PFSK-1 (cell line): ENCODE measurements at regions not wholly inside any gene's neighbourhood (a gene's known extent, or its start where the extent isn't known, plus 50 kb on each side); places are given as distances from the start of the nearest gene placed in this dataset.

Experiments
- REST ChIP-seq, 2 experiments: IDR thresholded peaks; 2 replicates each; pipeline versions ENCODE4 v1.6.1 to v1.8.0; 2011 to 2012; ENCODE audit warnings: low read depth in 2 of 2, low read length in 2 of 2, control low read depth in 1 of 2, inconsistent platforms in 1 of 2, mild to moderate bottlenecking in 1 of 2, moderate library complexity in 1 of 2; ENCODE audit not compliant: insufficient read depth in 1 of 2
- TAF1 ChIP-seq: IDR thresholded peaks from 2 replicates; pipeline ENCODE4 v1.6.1; 2012; ENCODE audit warnings: low read length, control low read depth, borderline replicate concordance; ENCODE audit not compliant: insufficient read depth

- TF ChIP-seq REST (IDR thresholded peaks at IDR 0.05; ENCODE audit: insufficient read depth in 1 of 2, low read depth in 2 of 2, low read length in 2 of 2): no peak
- no peak for TF ChIP-seq TAF1
These were observed 159.9 kb downstream of the BMP4 start for GRCh38 chr14:53796734-53797133.
